H1 (cell line): ENCODE measurements at regions not wholly inside any gene's neighbourhood (a gene's known extent, or its start where the extent isn't known, plus 50 kb on each side); places are given as distances from the start of the nearest gene placed in this dataset.

Experiments
- CTCF ChIA-PET: fragments of 300-600 bp; sonication (Branson Sonifier 250); formaldehyde crosslinking; loops from one replicate; lab custom pipeline; 2021; ENCODE audit not compliant: partially characterized antibody; lab: Charles Lee
- POLR2A ChIA-PET: fragments of 300-600 bp; sonication (Branson Sonifier 250); formaldehyde crosslinking; loops from one replicate; lab custom pipeline; 2021; ENCODE audit warnings: inconsistent platforms; ENCODE audit not compliant: partially characterized antibody; lab: Charles Lee
- DNase-seq, 2 experiments: peaks; one replicate each; pipeline versions ENCODE4 v3.0.0 to v3.0.0-alpha.2; 2010 to 2022; ENCODE audit warnings: low spot score in 2 of 2, low read depth in 1 of 2, mixed read lengths in 1 of 2
- FAIRE-seq: peaks from 2 replicates; lab custom pipeline; 2011; peaks lifted over from hg19 to GRCh38; lab: Jason Lieb, UNC
- H2AFZ ChIP-seq: 2 replicates; pipeline ENCODE4 v1.8.1; 2012; ENCODE audit warnings: low read length, inconsistent platforms
- H2AK5ac ChIP-seq: 2 replicates; pipeline ENCODE4 v1.6.1; 2013; ENCODE audit warnings: low read depth, low read length
- H2BK120ac ChIP-seq: replicated peaks from 2 replicates; pipeline ENCODE3; 2013; ENCODE audit warnings: low read depth, low read length, inconsistent platforms
- H2BK12ac ChIP-seq: 2 replicates; pipeline ENCODE4 v1.6.1; 2013; ENCODE audit warnings: low read depth, low read length
- H2BK15ac ChIP-seq: 2 replicates; pipeline ENCODE4 v1.6.1; 2013; ENCODE audit warnings: low read length
- H2BK20ac ChIP-seq: 2 replicates; pipeline ENCODE4 v1.6.1; 2013; ENCODE audit warnings: low read length
- H2BK5ac ChIP-seq: 2 replicates; pipeline ENCODE4 v1.6.1; 2013; ENCODE audit warnings: low read depth, low read length
- H3K14ac ChIP-seq: 2 replicates; pipeline ENCODE4 v1.6.1; 2013; ENCODE audit warnings: inconsistent platforms; ENCODE audit not compliant: insufficient read length
- H3K18ac ChIP-seq: 2 replicates; pipeline ENCODE4 v1.6.1; 2013; ENCODE audit warnings: low read length; ENCODE audit errors: extremely low read depth
- H3K23ac ChIP-seq: 2 replicates; pipeline ENCODE4 v1.6.1; 2013; ENCODE audit warnings: inconsistent platforms; ENCODE audit not compliant: insufficient read length
- H3K23me2 ChIP-seq: 2 replicates; pipeline ENCODE4 v1.6.1; 2013; ENCODE audit warnings: low read depth, low read length
- H3K27ac ChIP-seq: 2 replicates; pipeline ENCODE4 v1.6.1; 2011; ENCODE audit warnings: low read depth, low read length, inconsistent platforms
- H3K27me3 ChIP-seq, 4 experiments: replicated peaks in 1 of 4; 1 replicate in 1 of 4; 2 replicates in 3 of 4; pipeline versions ENCODE4 v1.6.1 to v1.8.1; 2011 to 2013; ENCODE audit warnings: low read length in 3 of 4, mild to moderate bottlenecking in 3 of 4, inconsistent platforms in 2 of 4, mixed read lengths in 2 of 4, moderate library complexity in 1 of 4; ENCODE audit not compliant: control insufficient read depth in 3 of 4, insufficient read depth in 3 of 4; ENCODE audit errors: extremely low read depth in 1 of 4
- H3K36me3 ChIP-seq, 4 experiments: 2 replicates each; pipeline versions ENCODE4 v1.6.1 to v1.8.1; 2011 to 2013; ENCODE audit warnings: mild to moderate bottlenecking in 4 of 4, low read length in 3 of 4, moderate library complexity in 2 of 4, control low read depth in 1 of 4, inconsistent platforms in 1 of 4; ENCODE audit not compliant: insufficient read depth in 4 of 4, control insufficient read depth in 2 of 4
- H3K4ac ChIP-seq: replicated peaks from 2 replicates; pipeline ENCODE3; 2013; ENCODE audit warnings: low read length, low read depth, mixed read lengths, inconsistent platforms; ENCODE audit not compliant: insufficient read length
- H3K4me1 ChIP-seq, 4 experiments: replicated peaks in 1 of 4; 1 replicate in 1 of 4; 2 replicates in 3 of 4; pipeline versions ENCODE4 v1.6.1 to v1.8.1; 2011 to 2013; ENCODE audit warnings: low read length in 3 of 4, inconsistent platforms in 2 of 4, mixed read lengths in 1 of 4; ENCODE audit not compliant: insufficient read depth in 4 of 4, control insufficient read depth in 3 of 4
- H3K4me2 ChIP-seq, 2 experiments: 2 replicates each; pipeline versions ENCODE4 v1.6.1 to v1.8.1; 2011 to 2013; ENCODE audit warnings: low read depth in 2 of 2, low read length in 2 of 2, control low read depth in 1 of 2, inconsistent platforms in 1 of 2, mild to moderate bottlenecking in 1 of 2; ENCODE audit not compliant: insufficient read depth in 1 of 2
- H3K4me3 ChIP-seq, 4 experiments: fragments of 200-600, 300-600 bp in 1 of 4; sonication (generic), shearing (Covaris generic), sonication (Bioruptor Twin) in 1 of 4; 2 replicates each; pipeline versions ENCODE4 v1.5.1 to v1.8.1; 2011 to 2016; ENCODE audit warnings: low read length in 4 of 4, low read depth in 3 of 4, control low read depth in 2 of 4, inconsistent platforms in 2 of 4, mild to moderate bottlenecking in 2 of 4, mixed read lengths in 1 of 4, moderate library complexity in 1 of 4; ENCODE audit not compliant: insufficient read depth in 2 of 4; ENCODE audit errors: extremely low read depth in 1 of 4
- H3K56ac ChIP-seq: replicated peaks from 2 replicates; pipeline ENCODE3; 2013; ENCODE audit warnings: low read depth, mild to moderate bottlenecking, mixed read lengths, low read length, inconsistent platforms; ENCODE audit not compliant: insufficient read length
- H3K79me1 ChIP-seq: 2 replicates; pipeline ENCODE4 v1.6.1; 2013; ENCODE audit warnings: low read depth, low read length, control low read depth
- H3K79me2 ChIP-seq, 2 experiments: 2 replicates each; pipeline versions ENCODE4 v1.6.1 to v1.8.1; 2012 to 2013; ENCODE audit warnings: low read length in 2 of 2, mild to moderate bottlenecking in 2 of 2, inconsistent platforms in 1 of 2; ENCODE audit not compliant: insufficient read depth in 2 of 2, control insufficient read depth in 1 of 2
- H3K9ac ChIP-seq, 4 experiments: replicated peaks in 1 of 4; 1 replicate in 1 of 4; 2 replicates in 3 of 4; pipeline versions ENCODE4 v1.6.1 to v1.8.1; 2011 to 2013; ENCODE audit warnings: low read depth in 3 of 4, low read length in 3 of 4, control low read depth in 2 of 4, mild to moderate bottlenecking in 2 of 4, moderate library complexity in 2 of 4, inconsistent platforms in 1 of 4; ENCODE audit errors: extremely low read depth in 1 of 4
- H3K9me3 ChIP-seq, 2 experiments: 2 replicates each; pipeline versions ENCODE4 v1.6.1 to v1.8.1; 2012 to 2013; ENCODE audit warnings: mild to moderate bottlenecking in 2 of 2, moderate library complexity in 2 of 2, control low read depth in 1 of 2, inconsistent platforms in 1 of 2, low read depth in 1 of 2, low read length in 1 of 2, mixed read lengths in 1 of 2; ENCODE audit not compliant: insufficient read depth in 2 of 2
- H4K20me1 ChIP-seq, 2 experiments: replicated peaks in 1 of 2; 2 replicates each; pipeline versions ENCODE3 to v1.8.1; 2011 to 2013; ENCODE audit warnings: inconsistent platforms in 2 of 2, low read length in 2 of 2, mild to moderate bottlenecking in 1 of 2; ENCODE audit not compliant: insufficient read depth in 2 of 2, control insufficient read depth in 1 of 2
- H4K5ac ChIP-seq: 2 replicates; pipeline ENCODE4 v1.6.1; 2013; ENCODE audit warnings: low read length, low read depth, mixed read lengths, inconsistent platforms; ENCODE audit not compliant: insufficient read length
- H4K8ac ChIP-seq: 2 replicates; pipeline ENCODE4 v1.8.0; 2013; ENCODE audit warnings: mild to moderate bottlenecking, moderate library complexity, low read length, inconsistent platforms; ENCODE audit not compliant: insufficient read depth; ENCODE audit errors: extremely low read depth
- H4K91ac ChIP-seq: replicated peaks from 2 replicates; pipeline ENCODE3; 2013; ENCODE audit warnings: low read length, mixed read lengths, inconsistent platforms; ENCODE audit not compliant: insufficient read length
- BCL11A ChIP-seq, 2 experiments: IDR thresholded peaks; one replicate each; pipeline ENCODE4 v1.6.1; 2011; ENCODE audit warnings: low read depth in 2 of 2, low read length in 2 of 2, mild to moderate bottlenecking in 2 of 2
- BRCA1 ChIP-seq: IDR thresholded peaks from 2 replicates; pipeline ENCODE4 v1.6.1; 2012; ENCODE audit warnings: low read depth, low read length, improper control_type of control experiment
- CTBP2 ChIP-seq: IDR thresholded peaks from 2 replicates; pipeline ENCODE4 v1.7.0; 2011; ENCODE audit warnings: borderline replicate concordance, mild to moderate bottlenecking, moderate library complexity, mixed read lengths, low read length; ENCODE audit not compliant: insufficient read depth, insufficient read length
- GTF2F1 ChIP-seq: IDR thresholded peaks from 2 replicates; pipeline ENCODE4 v1.6.1; 2012; ENCODE audit warnings: low read depth, low read length, improper control_type of control experiment, borderline replicate concordance
- HDAC2 ChIP-seq, 2 experiments: fragments of 300-600 bp in 1 of 2; sonication (generic) in 1 of 2; IDR thresholded peaks; 2 replicates each; pipeline ENCODE4 v1.6.1; 2011 to 2012; ENCODE audit warnings: low read depth in 2 of 2, low read length in 2 of 2, mild to moderate bottlenecking in 2 of 2, moderate library complexity in 2 of 2, borderline replicate concordance in 1 of 2, inconsistent platforms in 1 of 2
- POLR2A ChIP-seq, 2 experiments: IDR thresholded peaks; 1 replicate in 1 of 2; 2 replicates in 1 of 2; pipeline ENCODE4 v1.6.1; 2011; ENCODE audit warnings: low read depth in 2 of 2, low read length in 2 of 2, mild to moderate bottlenecking in 2 of 2; ENCODE audit errors: control extremely low read depth in 1 of 2
- POU5F1 ChIP-seq: IDR thresholded peaks from 2 replicates; pipeline ENCODE4 v1.6.1; 2011; ENCODE audit warnings: low read depth, mild to moderate bottlenecking, low read length, moderate library complexity
- RFX5 ChIP-seq: IDR thresholded peaks from 2 replicates; pipeline ENCODE4 v1.6.1; 2011; ENCODE audit warnings: low read depth, low read length, improper control_type of control experiment, borderline replicate concordance
- RXRA ChIP-seq: IDR thresholded peaks from 2 replicates; pipeline ENCODE4 v1.6.1; 2011; ENCODE audit warnings: low read depth, mild to moderate bottlenecking, low read length, moderate library complexity; ENCODE audit not compliant: insufficient read depth
- SIRT6 ChIP-seq: IDR thresholded peaks from one replicate; pipeline ENCODE4 v1.7.1; 2012; ENCODE audit warnings: low read length, inconsistent platforms
- SIX5 ChIP-seq: IDR thresholded peaks from 2 replicates; pipeline ENCODE4 v1.6.1; 2011; ENCODE audit warnings: mild to moderate bottlenecking, low read depth, low read length
- SUZ12 ChIP-seq: fragments of 200-600 bp; sonication (generic); IDR thresholded peaks from 2 replicates; pipeline ENCODE4 v1.6.1; 2012; ENCODE audit warnings: mild to moderate bottlenecking, inconsistent platforms, low read length, moderate library complexity, mixed read lengths
- TAF7 ChIP-seq: optimal IDR thresholded peaks from 2 replicates; pipeline ENCODE3; 2011; ENCODE audit warnings: low read depth, mild to moderate bottlenecking, inconsistent platforms, low read length, moderate library complexity, borderline replicate concordance
- WGBS, 2 experiments: shearing (Covaris generic) in 1 of 2; methylation state at CpG; one replicate each; pipeline versions ENCODE4 v1.1.6 to v1.1.7; 2013 to 2015; ENCODE audit warnings: low lambda C conversion rate in 2 of 2, mixed read lengths in 2 of 2, inconsistent platforms in 1 of 2, low coverage in 1 of 2, missing lambda C conversion rate in 1 of 2; ENCODE audit not compliant: insufficient replicate concordance in 2 of 2, insufficient coverage in 1 of 2, insufficient read length in 1 of 2; ENCODE audit errors: extremely low coverage in 1 of 2, missing lambda C conversion rate in 1 of 2; 5-methylcytosine and 5-hydroxymethylcytosine counted together
- TF ChIP-seq, protein P1 (sequence below): IDR thresholded peaks from 2 replicates; pipeline ENCODE4 v1.6.1; 2012; ENCODE audit warnings: inconsistent platforms

DNA sequence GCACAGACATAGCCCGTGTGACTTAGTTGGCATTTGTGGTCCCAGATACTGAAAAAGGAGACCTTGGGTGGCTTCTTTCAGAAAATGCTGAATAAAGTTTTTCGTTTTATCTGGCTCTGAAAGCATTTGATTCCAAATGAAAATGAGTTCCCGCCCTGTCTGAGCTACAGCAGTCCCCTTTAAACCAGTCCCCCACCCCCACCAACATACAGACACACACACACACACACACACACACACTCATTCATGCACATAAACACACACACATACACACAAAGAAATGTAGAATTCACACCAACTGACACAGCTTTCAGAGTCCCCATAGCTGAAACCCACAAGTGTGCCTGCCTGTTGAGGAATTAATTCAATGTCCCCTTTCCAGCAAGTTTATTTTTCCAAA lies 97.0 kb upstream of the SMARCA2 start:
- H3K14ac ChIP-seq, result no peak overlapping the region
- no peak overlapping the region for H2BK15ac ChIP-seq
- H3K4me1 ChIP-seq, result peaks cover 2 to 7% (median 3%) of the 10 kb centered on the region in 4 experiments; a peak in 4 of 7 replicates
- H3K9me3 ChIP-seq, result no peaks in the 10 kb centered on the region
- H3K23ac ChIP-seq, result no peak overlapping the region
- no peaks in the 10 kb centered on the region for H4K20me1 ChIP-seq
- no peak overlapping the region for H3K9ac ChIP-seq
- H3K4ac ChIP-seq, result no peak overlapping the region
- peaks cover 3% of the 10 kb centered on the region; the same call in 1 of the 2 replicates for H3K23me2 ChIP-seq
- no peak overlapping the region for H2BK12ac ChIP-seq
- H3K18ac ChIP-seq, result no peak overlapping the region
- no peak overlapping the region for H4K91ac ChIP-seq
- H2AFZ ChIP-seq, result peak overlapping the region; percentile 72; the same call in 1 of the 2 replicates
- H3K27me3 ChIP-seq, result no peaks in the 10 kb centered on the region
- H2AK5ac ChIP-seq, result no peak overlapping the region
- H4K5ac ChIP-seq, result no peak overlapping the region
- ChIA-PET CTCF (interaction anchor here (0.6 to 3.6 kb wide), 15 partner anchors 8 to 909 kb away, joined by 3 to 14 read pairs (median 6); no protein-coding TSS in a partner anchor), POLR2A (interaction anchor here (1.1 kb wide), 1 partner anchor 46 kb away, joined by 4 read pairs; no protein-coding TSS in a partner anchor)
- no peak overlapping the region for H3K27ac ChIP-seq
- no peak overlapping the region for H3K56ac ChIP-seq
- WGBS, 2 experiments, result 73% methylated on average over 3 of the region's 3 CpGs; no CpG with 5 or more reads in 1 of the 2 experiments
- H2BK120ac ChIP-seq, result no peak overlapping the region
- no peaks in the 10 kb centered on the region for H3K79me2 ChIP-seq
- H3K79me1 ChIP-seq, result no peaks in the 10 kb centered on the region
- no peak overlapping the region for H3K4me2 ChIP-seq
- H2BK5ac ChIP-seq, result no peak overlapping the region
- no peak overlapping the region for H3K4me3 ChIP-seq
- H2BK20ac ChIP-seq, result no peak overlapping the region
- no peak overlapping the region for H4K8ac ChIP-seq
- no peaks in the 10 kb centered on the region for H3K36me3 ChIP-seq
- no peak for FAIRE-seq
- no peak for DNase-seq
- TF ChIP-seq CTBP2, result no peak
- TF ChIP-seq SUZ12, result no peak
- TF ChIP-seq SIRT6, result no peak
- no peak for TF ChIP-seq RFX5
- TF ChIP-seq RXRA, result no peak
- TF ChIP-seq GTF2F1, result no peak
- TF ChIP-seq TAF7, result no peak
- no peak for TF ChIP-seq POU5F1
- TF ChIP-seq, protein P1, sequence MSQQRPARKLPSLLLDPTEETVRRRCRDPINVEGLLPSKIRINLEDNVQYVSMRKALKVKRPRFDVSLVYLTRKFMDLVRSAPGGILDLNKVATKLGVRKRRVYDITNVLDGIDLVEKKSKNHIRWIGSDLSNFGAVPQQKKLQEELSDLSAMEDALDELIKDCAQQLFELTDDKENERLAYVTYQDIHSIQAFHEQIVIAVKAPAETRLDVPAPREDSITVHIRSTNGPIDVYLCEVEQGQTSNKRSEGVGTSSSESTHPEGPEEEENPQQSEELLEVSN, result no peak
- TF ChIP-seq BCL11A (IDR thresholded peaks at IDR 0.05; ENCODE audit: low read depth in 2 of 2, low read length in 2 of 2), result no peak
- no peak for TF ChIP-seq BRCA1
- TF ChIP-seq SIX5, result no peak
- no peak for TF ChIP-seq POLR2A (IDR thresholded peaks at IDR 0.05; ENCODE audit: control extremely low read depth in 1 of 2, low read depth in 2 of 2, low read length in 2 of 2)
- no peak for TF ChIP-seq HDAC2 (IDR thresholded peaks at IDR 0.05; ENCODE audit: borderline replicate concordance in 1 of 2, low read depth in 2 of 2, low read length in 2 of 2)
